ENCODE measurements at regions not wholly inside any gene's neighbourhood (a gene's known extent, or its start where the extent isn't known, plus 50 kb on each side); places are given as distances from the start of the nearest gene placed in this dataset.

DNA sequence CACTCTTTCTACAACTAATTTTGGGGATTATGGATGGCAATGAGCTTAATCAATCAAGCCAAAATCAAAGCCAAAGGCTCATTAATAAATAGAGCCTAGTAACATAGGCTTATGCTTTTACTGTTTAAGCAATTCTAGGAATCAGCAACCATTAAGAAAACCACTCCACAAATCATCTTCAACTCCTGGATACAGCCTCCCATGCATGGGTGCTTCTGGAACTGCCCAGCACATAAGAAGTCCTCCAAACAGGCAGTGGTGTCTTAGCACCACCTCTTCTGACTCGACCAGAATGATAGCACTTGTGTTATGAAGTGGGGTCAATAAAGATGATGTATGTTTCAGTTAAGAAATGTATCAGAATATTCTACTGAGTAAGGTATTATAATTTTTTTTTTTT, 104.4 kb upstream of the SERPINE2 start:
- no peak overlapping the region for H3K4me3 ChIP-seq
- Mint-ChIP-seq H3K9me3 (no peaks in the 10 kb centered on the region), H3K4me1 (no peaks in the 10 kb centered on the region), H3K36me3 (ENCODE audit: low read depth) (no peaks in the 10 kb centered on the region), H3K27ac (no peak overlapping the region), H3K27me3 (ENCODE audit: insufficient read depth, low read depth, poor library complexity) (no peaks in the 10 kb centered on the region), H3K4me3 (no peak overlapping the region)
- no peaks in the 10 kb centered on the region for H3F3A ChIP-seq (replicated peaks; ENCODE audit: low read depth)
- H3K4me1 ChIP-seq (ENCODE audit: insufficient read depth), result no peaks in the 10 kb centered on the region
- H3K27ac ChIP-seq (ENCODE audit: low read depth), result no peak overlapping the region
- H4K20me1 ChIP-seq (replicated peaks; ENCODE audit: insufficient read depth), result no peaks in the 10 kb centered on the region
- no peaks in the 10 kb centered on the region for H3K9me2 ChIP-seq (ENCODE audit: insufficient read depth)
- ATAC-seq (no peak), DNase-seq (ENCODE audit: low spot score) (no peak)
- H3K79me2 ChIP-seq (replicated peaks; ENCODE audit: insufficient read depth), result no peaks in the 10 kb centered on the region
- H3K4me2 ChIP-seq, result no peak overlapping the region
- TF ChIP-seq POLR2AphosphoS5 (IDR thresholded peaks at IDR 0.05; ENCODE audit: low read depth), result no peak
- TF ChIP-seq ZNF331 (CRISPR knock-in tag; IDR thresholded peaks at IDR 0.05; ENCODE audit: low read depth), result no peak
- TF ChIP-seq CREB1 (CRISPR knock-in tag; IDR thresholded peaks at IDR 0.05; ENCODE audit: low read depth), result no peak
- H3K27me3 ChIP-seq (ENCODE audit: insufficient read depth), result no peaks in the 10 kb centered on the region
- no peaks in the 10 kb centered on the region for H3K36me3 ChIP-seq (ENCODE audit: insufficient read depth)
- no peak overlapping the region for H2AFZ ChIP-seq

DNA sequence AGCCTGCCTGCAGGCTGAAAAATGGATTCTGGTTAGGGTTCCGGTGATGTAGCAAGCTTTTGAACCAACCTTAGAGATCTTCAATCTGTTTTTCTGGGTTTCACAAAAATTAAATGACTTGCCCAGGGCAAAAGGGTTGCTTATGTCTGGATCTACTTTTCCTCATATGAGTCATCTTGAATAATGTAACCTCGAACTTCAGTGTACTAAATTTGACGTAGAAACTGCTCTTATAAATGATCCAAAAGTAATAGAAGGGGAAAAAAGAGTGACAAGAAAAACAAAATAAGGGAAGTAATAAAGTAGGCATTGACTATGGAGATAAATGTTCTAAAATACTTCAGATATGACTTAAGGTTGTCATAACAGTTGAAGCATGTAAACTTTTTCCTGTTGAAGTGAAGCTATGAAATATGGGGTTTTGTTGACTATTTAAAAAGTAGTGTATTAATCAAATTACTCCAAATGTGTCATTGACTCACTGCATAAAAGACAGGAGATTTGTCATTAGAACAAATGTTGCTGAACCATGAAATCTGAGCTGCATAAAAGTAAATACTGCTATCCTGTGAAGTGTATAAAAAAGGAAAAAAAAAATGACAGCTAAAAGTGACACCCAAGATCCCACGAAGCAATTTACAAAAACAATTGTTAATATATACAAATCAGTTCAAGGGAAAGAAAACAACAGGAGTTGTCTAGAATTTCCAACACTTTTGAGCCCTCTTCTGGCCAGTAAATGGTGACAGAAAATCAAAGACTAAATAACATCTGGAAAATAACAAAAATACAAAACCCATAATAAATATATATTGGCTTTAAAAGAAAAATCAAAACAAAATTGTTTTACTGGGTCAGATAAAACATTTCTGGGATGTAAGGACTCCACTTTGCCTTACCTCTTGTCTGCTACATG, 103.6 kb upstream of the SERPINE2 start:
- no peaks in the 10 kb centered on the region for H4K20me1 ChIP-seq (replicated peaks; ENCODE audit: insufficient read depth)
- H3K9me2 ChIP-seq (ENCODE audit: insufficient read depth), result no peaks in the 10 kb centered on the region
- no peak overlapping the region for H3K4me3 Mint-ChIP-seq
- no peak overlapping the region for H3K27ac ChIP-seq (ENCODE audit: low read depth)
- H3K27ac Mint-ChIP-seq, result no peak overlapping the region
- no peaks in the 10 kb centered on the region for H3K36me3 ChIP-seq (ENCODE audit: insufficient read depth)
- no peaks in the 10 kb centered on the region for H3K36me3 Mint-ChIP-seq (ENCODE audit: low read depth)
- H3K4me2 ChIP-seq, result no peak overlapping the region
- H3K9me3 Mint-ChIP-seq, result no peaks in the 10 kb centered on the region
- no peaks in the 10 kb centered on the region for H3K79me2 ChIP-seq (replicated peaks; ENCODE audit: insufficient read depth)
- H3K4me1 ChIP-seq (ENCODE audit: insufficient read depth), result no peaks in the 10 kb centered on the region
- ATAC-seq (no peak), DNase-seq (ENCODE audit: low spot score) (no peak)
- H3K27me3 ChIP-seq (ENCODE audit: insufficient read depth), result no peaks in the 10 kb centered on the region
- no peaks in the 10 kb centered on the region for H3K4me1 Mint-ChIP-seq
- H3K4me3 ChIP-seq, result no peak overlapping the region
- no peaks in the 10 kb centered on the region for H3F3A ChIP-seq (replicated peaks; ENCODE audit: low read depth)
- no peaks in the 10 kb centered on the region for H3K27me3 Mint-ChIP-seq (ENCODE audit: insufficient read depth, low read depth, poor library complexity)
- H2AFZ ChIP-seq, result no peak overlapping the region; the same call in 1 of the 2 replicates
- TF ChIP-seq POLR2AphosphoS5 (IDR thresholded peaks at IDR 0.05; ENCODE audit: low read depth) (no peak), ZNF331 (CRISPR knock-in tag; IDR thresholded peaks at IDR 0.05; ENCODE audit: low read depth) (no peak), JUNB (IDR thresholded peaks at IDR 0.05; ENCODE audit: unreplicated experiment) (no peak), NANOG (IDR thresholded peaks at IDR 0.05; ENCODE audit: borderline replicate concordance) (no peak), ZNF114 (CRISPR knock-in tag; IDR thresholded peaks at IDR 0.05) (no peak), EZH2 (IDR thresholded peaks at IDR 0.05; ENCODE audit: low read depth, unreplicated experiment) (no peak), STAT1 (IDR thresholded peaks at IDR 0.05; ENCODE audit: unreplicated experiment) (no peak), EZH2phosphoT487 (IDR thresholded peaks at IDR 0.05; ENCODE audit: unreplicated experiment) (no peak)
- TF ChIP-seq, protein P1, sequence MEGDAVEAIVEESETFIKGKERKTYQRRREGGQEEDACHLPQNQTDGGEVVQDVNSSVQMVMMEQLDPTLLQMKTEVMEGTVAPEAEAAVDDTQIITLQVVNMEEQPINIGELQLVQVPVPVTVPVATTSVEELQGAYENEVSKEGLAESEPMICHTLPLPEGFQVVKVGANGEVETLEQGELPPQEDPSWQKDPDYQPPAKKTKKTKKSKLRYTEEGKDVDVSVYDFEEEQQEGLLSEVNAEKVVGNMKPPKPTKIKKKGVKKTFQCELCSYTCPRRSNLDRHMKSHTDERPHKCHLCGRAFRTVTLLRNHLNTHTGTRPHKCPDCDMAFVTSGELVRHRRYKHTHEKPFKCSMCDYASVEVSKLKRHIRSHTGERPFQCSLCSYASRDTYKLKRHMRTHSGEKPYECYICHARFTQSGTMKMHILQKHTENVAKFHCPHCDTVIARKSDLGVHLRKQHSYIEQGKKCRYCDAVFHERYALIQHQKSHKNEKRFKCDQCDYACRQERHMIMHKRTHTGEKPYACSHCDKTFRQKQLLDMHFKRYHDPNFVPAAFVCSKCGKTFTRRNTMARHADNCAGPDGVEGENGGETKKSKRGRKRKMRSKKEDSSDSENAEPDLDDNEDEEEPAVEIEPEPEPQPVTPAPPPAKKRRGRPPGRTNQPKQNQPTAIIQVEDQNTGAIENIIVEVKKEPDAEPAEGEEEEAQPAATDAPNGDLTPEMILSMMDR (conservative IDR thresholded peaks at IDR 0.05; ENCODE audit: low read depth in 2 of 2), result no peak; a peak in 1 of 4 replicates
- TF ChIP-seq, protein P2, sequence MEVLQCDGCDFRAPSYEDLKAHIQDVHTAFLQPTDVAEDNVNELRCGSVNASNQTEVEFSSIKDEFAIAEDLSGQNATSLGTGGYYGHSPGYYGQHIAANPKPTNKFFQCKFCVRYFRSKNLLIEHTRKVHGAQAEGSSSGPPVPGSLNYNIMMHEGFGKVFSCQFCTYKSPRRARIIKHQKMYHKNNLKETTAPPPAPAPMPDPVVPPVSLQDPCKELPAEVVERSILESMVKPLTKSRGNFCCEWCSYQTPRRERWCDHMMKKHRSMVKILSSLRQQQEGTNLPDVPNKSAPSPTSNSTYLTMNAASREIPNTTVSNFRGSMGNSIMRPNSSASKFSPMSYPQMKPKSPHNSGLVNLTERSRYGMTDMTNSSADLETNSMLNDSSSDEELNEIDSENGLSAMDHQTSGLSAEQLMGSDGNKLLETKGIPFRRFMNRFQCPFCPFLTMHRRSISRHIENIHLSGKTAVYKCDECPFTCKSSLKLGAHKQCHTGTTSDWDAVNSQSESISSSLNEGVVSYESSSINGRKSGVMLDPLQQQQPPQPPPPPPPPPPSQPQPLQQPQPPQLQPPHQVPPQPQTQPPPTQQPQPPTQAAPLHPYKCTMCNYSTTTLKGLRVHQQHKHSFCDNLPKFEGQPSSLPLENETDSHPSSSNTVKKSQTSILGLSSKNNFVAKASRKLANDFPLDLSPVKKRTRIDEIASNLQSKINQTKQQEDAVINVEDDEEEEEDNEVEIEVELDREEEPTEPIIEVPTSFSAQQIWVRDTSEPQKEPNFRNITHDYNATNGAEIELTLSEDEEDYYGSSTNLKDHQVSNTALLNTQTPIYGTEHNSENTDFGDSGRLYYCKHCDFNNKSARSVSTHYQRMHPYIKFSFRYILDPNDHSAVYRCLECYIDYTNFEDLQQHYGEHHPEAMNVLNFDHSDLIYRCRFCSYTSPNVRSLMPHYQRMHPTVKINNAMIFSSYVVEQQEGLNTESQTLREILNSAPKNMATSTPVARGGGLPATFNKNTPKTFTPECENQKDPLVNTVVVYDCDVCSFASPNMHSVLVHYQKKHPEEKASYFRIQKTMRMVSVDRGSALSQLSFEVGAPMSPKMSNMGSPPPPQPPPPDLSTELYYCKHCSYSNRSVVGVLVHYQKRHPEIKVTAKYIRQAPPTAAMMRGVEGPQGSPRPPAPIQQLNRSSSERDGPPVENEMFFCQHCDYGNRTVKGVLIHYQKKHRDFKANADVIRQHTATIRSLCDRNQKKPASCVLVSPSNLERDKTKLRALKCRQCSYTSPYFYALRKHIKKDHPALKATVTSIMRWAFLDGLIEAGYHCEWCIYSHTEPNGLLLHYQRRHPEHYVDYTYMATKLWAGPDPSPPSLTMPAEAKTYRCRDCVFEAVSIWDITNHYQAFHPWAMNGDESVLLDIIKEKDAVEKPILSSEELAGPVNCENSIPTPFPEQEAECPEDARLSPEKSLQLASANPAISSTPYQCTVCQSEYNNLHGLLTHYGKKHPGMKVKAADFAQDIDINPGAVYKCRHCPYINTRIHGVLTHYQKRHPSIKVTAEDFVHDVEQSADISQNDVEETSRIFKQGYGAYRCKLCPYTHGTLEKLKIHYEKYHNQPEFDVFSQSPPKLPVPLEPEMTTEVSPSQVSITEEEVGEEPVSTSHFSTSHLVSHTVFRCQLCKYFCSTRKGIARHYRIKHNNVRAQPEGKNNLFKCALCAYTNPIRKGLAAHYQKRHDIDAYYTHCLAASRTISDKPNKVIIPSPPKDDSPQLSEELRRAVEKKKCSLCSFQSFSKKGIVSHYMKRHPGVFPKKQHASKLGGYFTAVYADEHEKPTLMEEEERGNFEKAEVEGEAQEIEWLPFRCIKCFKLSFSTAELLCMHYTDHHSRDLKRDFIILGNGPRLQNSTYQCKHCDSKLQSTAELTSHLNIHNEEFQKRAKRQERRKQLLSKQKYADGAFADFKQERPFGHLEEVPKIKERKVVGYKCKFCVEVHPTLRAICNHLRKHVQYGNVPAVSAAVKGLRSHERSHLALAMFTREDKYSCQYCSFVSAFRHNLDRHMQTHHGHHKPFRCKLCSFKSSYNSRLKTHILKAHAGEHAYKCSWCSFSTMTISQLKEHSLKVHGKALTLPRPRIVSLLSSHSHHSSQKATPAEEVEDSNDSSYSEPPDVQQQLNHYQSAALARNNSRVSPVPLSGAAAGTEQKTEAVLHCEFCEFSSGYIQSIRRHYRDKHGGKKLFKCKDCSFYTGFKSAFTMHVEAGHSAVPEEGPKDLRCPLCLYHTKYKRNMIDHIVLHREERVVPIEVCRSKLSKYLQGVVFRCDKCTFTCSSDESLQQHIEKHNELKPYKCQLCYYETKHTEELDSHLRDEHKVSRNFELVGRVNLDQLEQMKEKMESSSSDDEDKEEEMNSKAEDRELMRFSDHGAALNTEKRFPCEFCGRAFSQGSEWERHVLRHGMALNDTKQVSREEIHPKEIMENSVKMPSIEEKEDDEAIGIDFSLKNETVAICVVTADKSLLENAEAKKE (CRISPR knock-in tag; IDR thresholded peaks at IDR 0.05), result no peak
- TF ChIP-seq, protein P3, sequence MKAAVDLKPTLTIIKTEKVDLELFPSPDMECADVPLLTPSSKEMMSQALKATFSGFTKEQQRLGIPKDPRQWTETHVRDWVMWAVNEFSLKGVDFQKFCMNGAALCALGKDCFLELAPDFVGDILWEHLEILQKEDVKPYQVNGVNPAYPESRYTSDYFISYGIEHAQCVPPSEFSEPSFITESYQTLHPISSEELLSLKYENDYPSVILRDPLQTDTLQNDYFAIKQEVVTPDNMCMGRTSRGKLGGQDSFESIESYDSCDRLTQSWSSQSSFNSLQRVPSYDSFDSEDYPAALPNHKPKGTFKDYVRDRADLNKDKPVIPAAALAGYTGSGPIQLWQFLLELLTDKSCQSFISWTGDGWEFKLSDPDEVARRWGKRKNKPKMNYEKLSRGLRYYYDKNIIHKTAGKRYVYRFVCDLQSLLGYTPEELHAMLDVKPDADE (IDR thresholded peaks at IDR 0.05), result no peak
